ENCODE measurements at regions not wholly inside any gene's neighbourhood (a gene's known extent, or its start where the extent isn't known, plus 50 kb on each side); places are given as distances from the start of the nearest gene placed in this dataset.
A peak's percentile ranks its signal among the peaks of the same experiment; 100 is the strongest.

DNA sequence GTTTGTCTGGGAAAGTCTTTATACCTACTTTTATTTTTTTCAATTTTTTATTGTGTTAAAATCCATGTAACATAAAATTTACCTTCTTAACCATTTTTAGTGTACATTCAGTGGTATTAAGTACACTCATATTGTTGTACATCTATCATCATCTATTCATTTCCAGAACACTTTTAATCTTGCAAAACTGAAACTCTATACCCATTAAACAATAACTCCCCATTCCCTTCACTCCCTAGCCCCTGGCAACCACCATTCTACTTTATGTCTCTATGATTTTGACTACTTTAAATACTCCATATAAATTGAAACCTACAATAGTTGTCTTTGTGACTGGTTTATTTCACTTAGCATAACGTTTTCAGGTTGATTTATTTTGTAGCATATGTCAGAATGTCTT is 131.9 kb upstream of the SLC38A2 start:
- Histone ChIP-seq H3K79me2 (ENCODE audit: control insufficient read depth, insufficient read depth, low read length) (no peaks in the 10 kb centered on the region), H2AFZ (ENCODE audit: control insufficient read depth, low read length) (no peak overlapping the region), H3K9me3 (ENCODE audit: control insufficient read depth, low read depth, low read length) (peaks cover 2% of the 10 kb centered on the region), H4K20me1 (ENCODE audit: control insufficient read depth, extremely low read depth, insufficient read depth, low read length) (no peaks in the 10 kb centered on the region), H3K9me1 (ENCODE audit: control insufficient read depth, extremely low read depth, insufficient read depth, low read length) (no peaks in the 10 kb centered on the region), H3K9ac (ENCODE audit: control insufficient read depth, extremely low read depth, insufficient read depth, low read length) (peak overlapping the region; percentile 66), H3K36me3 (ENCODE audit: control insufficient read depth in 2 of 2, extremely low read depth in 1 of 2, insufficient read depth in 2 of 2, low read length in 2 of 2) (peaks cover 0 to 4% of the 10 kb centered on the region in 2 experiments), H3K27me3 (ENCODE audit: control insufficient read depth, extremely low read depth, insufficient read depth, low read length) (no peaks in the 10 kb centered on the region), H3K4me3 (ENCODE audit: control insufficient read depth in 2 of 3, extremely low read depth in 1 of 3, insufficient read depth in 2 of 3, low read depth in 1 of 3, low read length in 3 of 3) (peak overlapping the region in 2 of 3 experiments; percentile 29 to 67), H3K4me2 (ENCODE audit: control insufficient read depth, extremely low read depth, insufficient read depth, low read depth, low read length) (peak overlapping the region; percentile 55), H3K4me1 (ENCODE audit: control insufficient read depth, extremely low read depth, insufficient read depth, low read length) (peaks cover 23% of the 10 kb centered on the region), H3K27ac (ENCODE audit: control insufficient read depth, insufficient read depth, low read length) (peak overlapping the region; percentile 83)
- DNase-seq (ENCODE audit: low read depth, low spot score) (no peak), FAIRE-seq (no peak)
- dilution Hi-C loops (cut with MboI; ENCODE audit: extremely low pct_ligation_motif_present, low sequenced_read_pairs), result no loop called here
- TF ChIP-seq EZH2 (IDR thresholded peaks at IDR 0.05; ENCODE audit: low read length), result no peak
- TF ChIP-seq, protein P1, sequence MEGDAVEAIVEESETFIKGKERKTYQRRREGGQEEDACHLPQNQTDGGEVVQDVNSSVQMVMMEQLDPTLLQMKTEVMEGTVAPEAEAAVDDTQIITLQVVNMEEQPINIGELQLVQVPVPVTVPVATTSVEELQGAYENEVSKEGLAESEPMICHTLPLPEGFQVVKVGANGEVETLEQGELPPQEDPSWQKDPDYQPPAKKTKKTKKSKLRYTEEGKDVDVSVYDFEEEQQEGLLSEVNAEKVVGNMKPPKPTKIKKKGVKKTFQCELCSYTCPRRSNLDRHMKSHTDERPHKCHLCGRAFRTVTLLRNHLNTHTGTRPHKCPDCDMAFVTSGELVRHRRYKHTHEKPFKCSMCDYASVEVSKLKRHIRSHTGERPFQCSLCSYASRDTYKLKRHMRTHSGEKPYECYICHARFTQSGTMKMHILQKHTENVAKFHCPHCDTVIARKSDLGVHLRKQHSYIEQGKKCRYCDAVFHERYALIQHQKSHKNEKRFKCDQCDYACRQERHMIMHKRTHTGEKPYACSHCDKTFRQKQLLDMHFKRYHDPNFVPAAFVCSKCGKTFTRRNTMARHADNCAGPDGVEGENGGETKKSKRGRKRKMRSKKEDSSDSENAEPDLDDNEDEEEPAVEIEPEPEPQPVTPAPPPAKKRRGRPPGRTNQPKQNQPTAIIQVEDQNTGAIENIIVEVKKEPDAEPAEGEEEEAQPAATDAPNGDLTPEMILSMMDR (optimal IDR thresholded peaks at IDR 0.05 in 1 of 3, IDR thresholded peaks at IDR 0.05 in 1 of 3, conservative IDR thresholded peaks at IDR 0.05 in 1 of 3; ENCODE audit: extremely low read depth in 1 of 3, insufficient read depth in 2 of 3, low read length in 3 of 3), result no peak

DNA sequence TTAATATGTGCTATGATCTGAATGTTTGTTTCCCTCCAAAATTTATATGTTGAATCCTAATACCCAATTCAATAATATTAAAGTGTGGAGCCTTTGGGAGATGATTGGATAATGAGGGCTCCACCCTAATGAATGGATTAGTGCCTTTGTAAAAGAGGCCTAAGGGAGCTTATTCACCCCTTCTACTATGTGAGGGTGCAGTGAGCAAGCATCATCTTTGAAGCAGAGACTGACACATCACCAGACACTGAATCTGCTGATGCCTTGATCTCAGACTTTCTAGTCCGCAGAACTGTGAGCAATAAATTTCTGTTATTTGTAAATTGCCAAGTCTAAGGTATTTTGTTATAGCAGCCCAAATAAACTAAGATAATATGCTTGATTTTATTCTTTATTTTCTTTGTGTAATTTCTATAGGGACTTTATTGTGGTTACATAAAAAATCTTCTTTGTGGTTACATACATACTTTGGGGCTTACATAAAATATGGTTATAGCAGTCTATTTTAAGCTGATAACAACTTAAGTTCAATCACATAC is 131.1 kb upstream of the SLC38A2 start:
- H3K79me2 ChIP-seq (ENCODE audit: control insufficient read depth, insufficient read depth, low read length), result no peaks in the 10 kb centered on the region
- no peaks in the 10 kb centered on the region for H3K27me3 ChIP-seq (ENCODE audit: control insufficient read depth, extremely low read depth, insufficient read depth, low read length)
- no peak for DNase-seq (ENCODE audit: low read depth, low spot score)
- peaks cover 23% of the 10 kb centered on the region for H3K4me1 ChIP-seq (ENCODE audit: control insufficient read depth, extremely low read depth, insufficient read depth, low read length)
- peak overlapping the region; percentile 83 for H3K27ac ChIP-seq (ENCODE audit: control insufficient read depth, insufficient read depth, low read length)
- peak overlapping the region; percentile 66 for H3K9ac ChIP-seq (ENCODE audit: control insufficient read depth, extremely low read depth, insufficient read depth, low read length)
- dilution Hi-C loops (cut with MboI; ENCODE audit: extremely low pct_ligation_motif_present, low sequenced_read_pairs), result no loop called here
- H2AFZ ChIP-seq (ENCODE audit: control insufficient read depth, low read length), result no peak overlapping the region
- no peak for TF ChIP-seq EZH2 (IDR thresholded peaks at IDR 0.05; ENCODE audit: low read length)
- TF ChIP-seq, protein P1 (optimal IDR thresholded peaks at IDR 0.05 in 1 of 3, IDR thresholded peaks at IDR 0.05 in 1 of 3, conservative IDR thresholded peaks at IDR 0.05 in 1 of 3; ENCODE audit: extremely low read depth in 1 of 3, insufficient read depth in 2 of 3, low read length in 3 of 3), result no peak
- peak overlapping the region; percentile 55 for H3K4me2 ChIP-seq (ENCODE audit: control insufficient read depth, extremely low read depth, insufficient read depth, low read depth, low read length)
- no peaks in the 10 kb centered on the region for H4K20me1 ChIP-seq (ENCODE audit: control insufficient read depth, extremely low read depth, insufficient read depth, low read length)
- H3K9me3 ChIP-seq (ENCODE audit: control insufficient read depth, low read depth, low read length), result peaks cover 2% of the 10 kb centered on the region
- no peaks in the 10 kb centered on the region for H3K9me1 ChIP-seq (ENCODE audit: control insufficient read depth, extremely low read depth, insufficient read depth, low read length)
- H3K4me3 ChIP-seq (ENCODE audit: control insufficient read depth in 2 of 3, extremely low read depth in 1 of 3, insufficient read depth in 2 of 3, low read depth in 1 of 3, low read length in 3 of 3), result peak overlapping the region in 2 of 3 experiments; percentile 29 to 67
- H3K36me3 ChIP-seq (ENCODE audit: control insufficient read depth in 2 of 2, extremely low read depth in 1 of 2, insufficient read depth in 2 of 2, low read length in 2 of 2), result peaks cover 0 to 4% of the 10 kb centered on the region in 2 experiments
- FAIRE-seq, result peak; percentile 87

All from keratinocyte (primary cell).